ENCODE measurements at regions not wholly inside any gene's neighbourhood (a gene's known extent, or its start where the extent isn't known, plus 50 kb on each side); places are given as distances from the start of the nearest gene placed in this dataset.

DNA sequence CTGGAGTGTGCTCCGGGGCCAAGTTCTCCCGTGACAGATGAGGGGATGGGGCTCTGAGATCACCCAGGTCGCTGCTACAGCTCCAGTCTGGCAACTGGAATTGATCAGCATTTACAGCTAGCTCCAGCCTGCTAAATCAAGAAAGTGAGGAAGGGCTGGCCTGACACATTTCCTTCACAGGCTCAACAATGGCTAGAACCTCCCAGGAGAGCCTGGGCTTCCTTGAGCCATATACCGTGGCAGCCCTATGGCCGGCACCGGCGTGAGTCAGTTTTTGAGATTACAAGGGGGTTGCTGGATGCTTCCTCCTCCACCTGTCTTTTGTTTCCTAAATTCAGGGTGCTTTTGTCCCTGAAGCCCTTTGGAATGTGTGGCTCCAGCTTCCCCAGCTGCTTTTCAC is 104.2 kb downstream of the ETS2 start:
- 80 to 89% methylated on average over 6 to 7 of the region's 7 CpGs for WGBS, 2 donors
- TF ChIP-seq, protein P1, sequence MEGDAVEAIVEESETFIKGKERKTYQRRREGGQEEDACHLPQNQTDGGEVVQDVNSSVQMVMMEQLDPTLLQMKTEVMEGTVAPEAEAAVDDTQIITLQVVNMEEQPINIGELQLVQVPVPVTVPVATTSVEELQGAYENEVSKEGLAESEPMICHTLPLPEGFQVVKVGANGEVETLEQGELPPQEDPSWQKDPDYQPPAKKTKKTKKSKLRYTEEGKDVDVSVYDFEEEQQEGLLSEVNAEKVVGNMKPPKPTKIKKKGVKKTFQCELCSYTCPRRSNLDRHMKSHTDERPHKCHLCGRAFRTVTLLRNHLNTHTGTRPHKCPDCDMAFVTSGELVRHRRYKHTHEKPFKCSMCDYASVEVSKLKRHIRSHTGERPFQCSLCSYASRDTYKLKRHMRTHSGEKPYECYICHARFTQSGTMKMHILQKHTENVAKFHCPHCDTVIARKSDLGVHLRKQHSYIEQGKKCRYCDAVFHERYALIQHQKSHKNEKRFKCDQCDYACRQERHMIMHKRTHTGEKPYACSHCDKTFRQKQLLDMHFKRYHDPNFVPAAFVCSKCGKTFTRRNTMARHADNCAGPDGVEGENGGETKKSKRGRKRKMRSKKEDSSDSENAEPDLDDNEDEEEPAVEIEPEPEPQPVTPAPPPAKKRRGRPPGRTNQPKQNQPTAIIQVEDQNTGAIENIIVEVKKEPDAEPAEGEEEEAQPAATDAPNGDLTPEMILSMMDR (IDR thresholded peaks at IDR 0.05), result no peak
- no peak for TF ChIP-seq POLR2A (IDR thresholded peaks at IDR 0.05)
- peak in 1 of 2 donors; percentile 16 for TF ChIP-seq EP300 (IDR thresholded peaks at IDR 0.05)
- H3K4me3 ChIP-seq, result no peak overlapping the region
- no peak for DNase-seq (ENCODE audit: low spot score in 2 of 2)
- no peaks in the 10 kb centered on the region for H3K9me3 ChIP-seq
- no peaks in the 10 kb centered on the region for H3K27me3 ChIP-seq
- no peaks in the 10 kb centered on the region for H3K36me3 ChIP-seq
- peak overlapping the region; percentile 48 to 85 (median 72) for H3K27ac ChIP-seq
- peaks cover 0 to 40% (median 15%) of the 10 kb centered on the region in 4 donors for H3K4me1 ChIP-seq

DNA sequence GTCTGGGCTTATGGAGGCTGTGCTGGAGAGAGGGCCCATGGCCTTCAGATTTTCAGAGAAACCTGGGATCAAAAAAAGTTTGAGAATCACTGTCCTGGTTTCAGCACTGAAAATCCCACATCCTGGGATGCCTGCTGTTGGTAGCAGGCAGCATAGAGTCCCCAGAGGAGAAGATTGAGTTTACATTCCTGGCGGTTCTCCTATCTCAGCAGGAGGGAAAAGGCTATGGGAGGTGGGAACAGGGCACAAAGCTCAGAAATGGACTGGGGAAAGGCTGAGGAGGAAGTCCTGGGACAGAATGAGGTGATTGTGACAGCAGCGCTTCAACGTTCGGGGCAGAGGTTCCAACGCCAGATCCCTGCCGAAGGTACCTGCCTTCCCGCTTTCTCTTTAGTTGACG is 103.4 kb downstream of the ETS2 start:
- no peaks in the 10 kb centered on the region for H3K36me3 ChIP-seq
- H3K4me1 ChIP-seq, result peaks cover 0 to 33% (median 14%) of the 10 kb centered on the region in 4 donors
- H3K27me3 ChIP-seq, result no peaks in the 10 kb centered on the region
- TF ChIP-seq, protein P1 (IDR thresholded peaks at IDR 0.05), result no peak
- DNase-seq (ENCODE audit: low spot score in 2 of 2), result no peak
- 91 to 96% methylated on average over 8 of the region's 8 CpGs for WGBS, 2 donors
- no peaks in the 10 kb centered on the region for H3K9me3 ChIP-seq
- H3K27ac ChIP-seq, result peak overlapping the region in 3 of 4 donors; percentile 59 to 85 (median 66)
- no peak overlapping the region for H3K4me3 ChIP-seq

DNA sequence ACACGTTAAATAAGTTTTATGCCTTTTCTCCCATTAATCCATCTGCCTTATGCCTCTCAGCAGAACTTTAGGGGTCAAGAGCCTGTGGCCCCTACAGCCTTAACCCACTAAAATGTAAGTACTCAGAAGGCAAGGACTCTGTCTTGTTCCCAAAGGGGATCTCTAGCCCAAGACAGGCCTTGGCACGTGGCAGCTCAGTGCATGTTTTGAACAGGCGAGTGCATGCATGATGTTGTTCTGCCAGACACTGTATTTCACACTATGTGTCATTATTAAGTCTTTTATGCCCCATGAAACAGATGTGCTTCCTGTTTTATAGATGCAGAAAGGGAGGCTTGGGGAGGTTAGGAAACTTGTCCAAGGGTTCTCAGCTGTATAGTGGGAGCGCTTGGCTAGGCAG is 102.8 kb downstream of the ETS2 start:
- no peak overlapping the region for H3K4me3 ChIP-seq
- 84 to 93% methylated on average over 4 of the region's 4 CpGs for WGBS, 2 donors
- no peaks in the 10 kb centered on the region for H3K36me3 ChIP-seq
- peaks cover 0 to 31% (median 11%) of the 10 kb centered on the region in 4 donors for H3K4me1 ChIP-seq
- no peaks in the 10 kb centered on the region for H3K27me3 ChIP-seq
- TF ChIP-seq EP300 (IDR thresholded peaks at IDR 0.05), result no peak
- TF ChIP-seq, protein P1 (IDR thresholded peaks at IDR 0.05), result no peak
- TF ChIP-seq POLR2A (IDR thresholded peaks at IDR 0.05), result no peak
- no peaks in the 10 kb centered on the region for H3K9me3 ChIP-seq
- H3K27ac ChIP-seq, result peak overlapping the region; percentile 58 to 85 (median 66)
- no peak for DNase-seq (ENCODE audit: low spot score in 2 of 2)

DNA sequence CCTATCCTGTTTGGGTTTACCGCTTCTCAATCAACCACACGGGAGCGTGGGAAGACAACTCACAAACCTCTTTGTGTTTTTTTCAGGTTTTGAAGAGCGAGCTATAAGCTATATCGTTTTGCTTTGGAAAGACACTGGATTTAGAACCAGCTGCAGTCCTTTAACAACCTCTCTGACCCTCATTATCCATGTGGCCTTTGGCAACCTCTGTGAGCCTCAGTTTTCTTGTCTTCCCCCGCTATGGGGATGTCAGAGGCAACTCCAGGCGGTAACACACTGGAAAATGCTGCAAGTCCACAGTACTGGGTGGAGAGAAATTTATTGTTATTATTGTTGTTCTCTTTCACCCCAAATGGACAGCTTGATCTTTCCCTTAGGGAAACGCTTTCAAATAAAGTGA is 100.0 kb downstream of the ETS2 start:
- peak overlapping the region in 2 of 4 donors; percentile 62 to 68 for H3K27ac ChIP-seq
- WGBS, 2 donors, result 74 to 78% methylated on average over 7 to 8 of the region's 8 CpGs
- DNase-seq (ENCODE audit: low spot score in 2 of 2), result no peak

DNA sequence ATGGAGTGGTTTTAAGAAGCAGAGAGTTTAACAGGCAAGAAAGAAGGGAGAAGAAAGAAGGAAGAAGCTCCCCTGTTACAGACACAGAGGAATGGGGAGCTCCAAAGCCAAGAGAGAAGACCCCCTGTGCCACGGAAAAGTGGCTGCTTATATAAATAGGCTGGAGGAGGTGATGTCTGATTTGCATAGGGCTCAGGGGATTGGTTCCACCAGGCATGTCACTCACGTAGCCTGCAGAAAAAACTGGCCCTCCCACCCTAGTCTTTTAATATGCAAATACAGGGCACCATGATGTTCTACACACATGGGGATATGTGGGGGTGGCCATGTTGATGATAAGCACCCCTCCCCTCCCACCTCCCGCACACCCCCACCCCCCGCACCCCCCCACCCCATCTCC is 99.6 kb downstream of the ETS2 start:
- 85 to 90% methylated on average over 4 of the region's 4 CpGs for WGBS, 2 donors

More for the DNA sequence above, 100.0 kb downstream of the ETS2 start:
- peaks cover 0 to 19% (median 3%) of the 10 kb centered on the region in 4 donors for H3K4me1 ChIP-seq
- no peaks in the 10 kb centered on the region for H3K27me3 ChIP-seq
- no peak overlapping the region for H3K4me3 ChIP-seq
- H3K36me3 ChIP-seq, result no peaks in the 10 kb centered on the region
- H3K9me3 ChIP-seq, result peaks cover 0 to 6% (median 0%) of the 10 kb centered on the region in 4 donors
- TF ChIP-seq, protein P1 (IDR thresholded peaks at IDR 0.05), result no peak
- TF ChIP-seq EP300 (IDR thresholded peaks at IDR 0.05) (no peak), POLR2A (IDR thresholded peaks at IDR 0.05) (no peak)

More for the DNA sequence above, 99.6 kb downstream of the ETS2 start:
- Histone ChIP-seq H3K4me3 (no peak overlapping the region), H3K36me3 (no peaks in the 10 kb centered on the region), H3K9me3 (peaks cover 0 to 6% (median 0%) of the 10 kb centered on the region in 4 donors), H3K4me1 (peaks cover 0 to 19% (median 3%) of the 10 kb centered on the region in 4 donors), H3K27me3 (no peaks in the 10 kb centered on the region), H3K27ac (peak overlapping the region in 2 of 4 donors; percentile 52 to 71)
- TF ChIP-seq EP300 (IDR thresholded peaks at IDR 0.05), result no peak
- TF ChIP-seq, protein P1 (IDR thresholded peaks at IDR 0.05), result no peak
- no peak for TF ChIP-seq POLR2A (IDR thresholded peaks at IDR 0.05)
- no peak for DNase-seq (ENCODE audit: low spot score in 2 of 2)
